K562 (cell line): ENCODE measurements at regions not wholly inside any gene's neighbourhood (a gene's known extent, or its start where the extent isn't known, plus 50 kb on each side); places are given as distances from the start of the nearest gene placed in this dataset.

ENCODE experiments used
- CBX2 ChIP-seq: fragments of 200-600 bp; sonication (generic); IDR thresholded peaks from one replicate; pipeline ENCODE4 v1.6.1; 2012; ENCODE audit warnings: mild to moderate bottlenecking, low read length, inconsistent platforms; ENCODE audit not compliant: insufficient read depth, poor library complexity, severe bottlenecking
- FOS ChIP-seq: IDR thresholded peaks from 3 replicates; pipeline ENCODE4 v1.6.1; 2011; ENCODE audit not compliant: insufficient read length; ENCODE audit errors: extremely low read depth
- MAX ChIP-seq: sonication (generic); formaldehyde crosslinking; IDR thresholded peaks from 2 replicates; pipeline ENCODE4 v1.9.0; 2022; ENCODE audit warnings: mild to moderate bottlenecking, missing genetic modification reagents
- MLX ChIP-seq, 2 experiments: fragments of 450-650 bp in 1 of 2; sonication (generic) in 1 of 2; formaldehyde crosslinking; conservative IDR thresholded peaks; 2 replicates each; pipeline versions ENCODE4 v1.4.0 to v1.8.1; 2020 to 2022; ENCODE audit warnings: mild to moderate bottlenecking in 1 of 2, missing genetic modification reagents in 1 of 2
- MYC ChIP-seq, 2 experiments: fragments of 250-450 bp in 1 of 2; sonication (Bioruptor Pico) in 1 of 2; IDR thresholded peaks; 2 replicates each; pipeline versions ENCODE4 v1.5.1 to v1.6.1; 2012 to 2021; ENCODE audit warnings: low read depth in 2 of 2, borderline replicate concordance in 1 of 2, improper control_type of control experiment in 1 of 2, low read length in 1 of 2, mild to moderate bottlenecking in 1 of 2, moderate library complexity in 1 of 2
- RAD21 ChIP-seq, 2 experiments: fragments of 250-450 bp in 1 of 2; fragments of 450-650 bp in 1 of 2; sonication (Bioruptor Pico) in 1 of 2; formaldehyde crosslinking in 1 of 2; IDR thresholded peaks in 1 of 2; conservative IDR thresholded peaks in 1 of 2; 2 replicates each; pipeline versions ENCODE4 v1.4.0 to v1.8.0; 2020 to 2022; ENCODE audit warnings: mild to moderate bottlenecking in 2 of 2, moderate library complexity in 1 of 2
- RFX7 ChIP-seq: fragments of 250-450 bp; sonication (Bioruptor Pico); IDR thresholded peaks from 2 replicates; pipeline ENCODE4 v1.5.1; 2021; ENCODE audit warnings: mild to moderate bottlenecking
- ZNF324 ChIP-seq: fragments of 250-450 bp; sonication (Bioruptor Pico); IDR thresholded peaks from 2 replicates; pipeline ENCODE4 v1.4.0; 2020; ENCODE audit warnings: mild to moderate bottlenecking
- TF ChIP-seq, protein P1 (sequence below): sonication (generic); formaldehyde crosslinking; IDR thresholded peaks from 2 replicates; pipeline ENCODE4 v1.8.0; 2022; ENCODE audit warnings: missing genetic modification reagents, mild to moderate bottlenecking, moderate library complexity, borderline replicate concordance

- no peak for TF ChIP-seq MYC (IDR thresholded peaks at IDR 0.05; ENCODE audit: low read depth, low read length)
- no peak for TF ChIP-seq MYC (CRISPR knock-in tag; IDR thresholded peaks at IDR 0.05; ENCODE audit: borderline replicate concordance, low read depth)
- no peak for TF ChIP-seq MLX (CRISPR knock-in tag; conservative IDR thresholded peaks at IDR 0.05)
- no peak for TF ChIP-seq RAD21 (CRISPR knock-in tag; conservative IDR thresholded peaks at IDR 0.05 in 1 of 2, IDR thresholded peaks at IDR 0.05 in 1 of 2)
- no peak for TF ChIP-seq ZNF324 (CRISPR knock-in tag)
- no peak for TF ChIP-seq RFX7 (CRISPR knock-in tag)
- TF ChIP-seq, protein P1, sequence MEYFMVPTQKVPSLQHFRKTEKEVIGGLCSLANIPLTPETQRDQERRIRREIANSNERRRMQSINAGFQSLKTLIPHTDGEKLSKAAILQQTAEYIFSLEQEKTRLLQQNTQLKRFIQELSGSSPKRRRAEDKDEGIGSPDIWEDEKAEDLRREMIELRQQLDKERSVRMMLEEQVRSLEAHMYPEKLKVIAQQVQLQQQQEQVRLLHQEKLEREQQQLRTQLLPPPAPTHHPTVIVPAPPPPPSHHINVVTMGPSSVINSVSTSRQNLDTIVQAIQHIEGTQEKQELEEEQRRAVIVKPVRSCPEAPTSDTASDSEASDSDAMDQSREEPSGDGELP, result no peak
- TF ChIP-seq MAX (CRISPR knock-in tag), result no peak
- TF ChIP-seq FOS, result no peak
- no peak for TF ChIP-seq CBX2
These were observed 265.7 kb downstream of the MTRR start for GRCh38 chr5:8134609-8135008.
